ENCODE measurements at regions not wholly inside any gene's neighbourhood (a gene's known extent, or its start where the extent isn't known, plus 50 kb on each side); places are given as distances from the start of the nearest gene placed in this dataset.

DNA sequence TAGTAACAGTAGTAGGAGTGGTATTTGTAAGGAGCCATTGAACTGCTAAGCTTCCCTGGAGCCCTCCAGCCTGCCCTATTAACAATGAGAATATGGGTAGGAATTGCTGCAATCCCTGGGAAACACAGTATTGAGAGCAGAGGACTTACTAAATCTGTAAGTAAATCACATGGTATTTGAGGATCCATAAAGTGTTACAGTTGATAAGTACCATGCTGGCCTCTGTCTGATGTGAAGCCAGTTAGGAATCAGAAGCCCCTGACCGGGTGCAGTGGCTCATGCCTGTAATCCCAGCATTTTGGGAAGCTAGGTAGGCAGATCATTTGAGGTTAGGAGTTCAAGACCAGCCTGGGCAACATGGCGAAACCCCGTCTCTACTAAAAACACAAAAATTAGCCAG is 224.6 kb downstream of the C1D start:
- DNase-seq (ENCODE audit: low read depth) = no peak

DNA sequence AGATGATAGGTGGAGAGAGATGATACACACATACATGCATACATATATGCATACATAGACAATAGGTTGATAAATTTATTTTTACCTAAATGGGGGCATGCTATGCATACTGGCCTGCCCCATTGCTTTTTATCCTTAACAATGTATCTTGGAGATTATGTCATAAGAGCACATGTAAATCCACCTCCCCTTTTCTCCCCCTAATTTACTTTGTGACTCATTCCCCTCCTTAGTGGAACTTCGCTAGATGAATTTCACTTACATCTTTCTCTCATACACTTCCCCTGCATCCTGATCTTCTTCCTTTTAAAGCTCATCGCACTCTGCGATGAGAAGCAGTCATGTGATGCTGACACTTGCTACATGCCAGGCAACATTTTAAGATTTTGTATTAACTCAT is 223.6 kb downstream of the C1D start:
- DNase-seq (ENCODE audit: low read depth) = no peak

- no peak for DNase-seq (ENCODE audit: low read depth)
These were observed 223.1 kb downstream of the C1D start for GRCh38 chr2:67839668-67840067.

DNA sequence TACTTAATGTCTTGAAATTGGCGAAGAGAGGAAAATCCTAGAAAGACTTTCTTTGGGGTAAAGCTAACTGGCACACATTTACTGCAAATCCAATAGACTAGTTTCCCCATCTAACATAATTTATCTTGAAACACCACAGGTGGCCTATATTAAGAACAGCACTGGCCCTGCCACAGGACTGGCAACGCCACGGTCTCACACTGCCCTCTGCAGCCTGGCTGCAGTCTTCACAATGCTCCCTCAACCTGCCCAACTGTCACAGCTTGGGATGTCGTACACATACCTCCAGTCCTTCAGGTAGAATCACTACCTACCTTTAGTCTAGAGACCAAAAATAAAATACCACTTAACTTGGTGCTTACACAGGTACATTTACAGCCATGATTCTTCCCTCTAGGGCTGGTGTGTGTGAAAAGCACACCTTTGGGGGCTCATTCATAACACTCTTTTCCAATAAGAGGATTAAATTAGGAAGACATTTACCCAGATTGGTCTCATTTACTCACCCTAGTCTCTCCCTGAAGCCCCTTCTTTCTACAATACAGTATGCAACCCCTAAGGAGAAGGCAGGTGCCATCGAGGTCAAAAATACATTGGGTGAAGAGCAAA is 222.2 kb downstream of the C1D start:
- no peak for DNase-seq (ENCODE audit: low read depth)

GRCh38 chr2:67841711-67842110 is 221.1 kb downstream of the C1D start:
- no peak for DNase-seq (ENCODE audit: low read depth)

DNA sequence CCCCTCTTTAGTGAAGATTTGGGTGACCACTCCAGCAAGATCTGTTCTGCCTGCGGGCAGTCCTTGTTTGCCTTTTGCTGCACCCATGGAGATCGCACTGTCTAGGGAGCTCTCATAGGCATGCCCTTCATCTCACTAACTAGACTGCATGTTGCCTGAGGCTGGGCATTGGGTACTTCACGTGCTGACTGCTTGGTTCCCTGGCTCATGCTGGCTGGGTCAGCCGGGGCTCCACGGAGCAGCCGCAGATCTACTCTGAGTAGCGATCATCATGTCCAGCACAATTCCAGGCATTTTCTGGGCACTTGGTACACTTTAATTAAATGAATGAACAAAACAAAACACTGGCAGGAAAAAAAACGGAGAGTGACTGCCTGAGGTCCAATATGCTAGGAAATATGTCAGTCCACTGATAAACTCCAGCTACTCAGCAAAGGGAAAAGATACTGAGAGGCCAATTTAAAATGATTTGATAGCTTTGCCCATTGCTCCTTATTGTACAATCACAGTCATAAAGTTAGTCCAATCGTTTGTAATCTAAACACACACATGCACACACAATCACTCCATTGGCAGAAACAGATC is 220.3 kb downstream of the C1D start:
- no peak for DNase-seq (ENCODE audit: low read depth)

GRCh38 chr2:67844024-67844540 is 218.7 kb downstream of the C1D start:
- no peak for DNase-seq (ENCODE audit: low read depth)

GRCh38 chr2:67845621-67846369 is 217.0 kb downstream of the C1D start:
- DNase-seq (ENCODE audit: low read depth) = no peak

- DNase-seq (ENCODE audit: low read depth) = peak; percentile 80
These were observed 216.3 kb downstream of the C1D start for GRCh38 chr2:67846370-67847070.

GRCh38 chr2:67848551-67849285 is 214.1 kb downstream of the C1D start:
- no peak for DNase-seq (ENCODE audit: low read depth)

- no peak for DNase-seq (ENCODE audit: low read depth)
These were observed 211.8 kb downstream of the C1D start for GRCh38 chr2:67851016-67851415.

DNA sequence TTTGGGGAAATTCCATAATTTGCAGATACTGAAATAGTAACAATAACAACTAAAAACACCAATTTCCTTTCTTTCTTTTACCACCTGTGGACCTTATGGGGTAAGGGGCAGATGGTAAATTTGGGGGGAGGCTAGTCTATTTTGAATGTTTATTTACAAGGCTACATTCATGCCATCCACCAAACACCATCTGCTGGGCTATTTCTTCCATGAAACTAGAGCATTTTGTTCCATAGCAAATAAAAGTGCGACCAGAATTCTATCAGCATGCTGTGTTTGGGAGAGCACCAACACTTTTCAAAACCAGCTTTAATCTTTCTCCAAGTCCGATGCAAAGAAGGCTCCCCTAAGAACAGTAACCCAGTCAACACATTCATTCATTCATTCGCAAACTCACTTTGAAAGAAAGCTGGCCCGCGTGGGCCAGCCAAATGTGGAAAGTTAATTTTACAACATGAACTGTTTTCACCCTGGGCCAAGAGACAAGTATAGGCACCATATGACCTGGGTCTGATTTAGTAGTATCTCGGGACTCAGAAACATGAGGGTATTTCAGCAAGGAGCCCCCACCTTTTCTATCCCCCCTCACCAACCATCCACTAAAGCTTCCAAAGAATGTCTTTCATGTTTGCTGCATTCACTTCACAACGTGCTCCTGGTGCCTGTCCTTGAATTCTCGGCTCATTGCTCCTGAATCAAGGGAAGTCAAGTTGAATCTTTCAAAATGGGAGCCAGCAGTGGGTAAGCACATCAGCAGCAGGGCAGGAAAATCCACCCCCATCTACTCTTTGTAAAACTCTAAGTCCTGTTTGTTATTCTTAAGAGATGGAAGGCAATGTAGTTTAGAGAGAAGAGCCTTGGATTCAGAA is 210.6 kb downstream of the C1D start:
- no peak for DNase-seq (ENCODE audit: low read depth)

- DNase-seq (ENCODE audit: low read depth) = no peak
These were observed 208.6 kb downstream of the C1D start for GRCh38 chr2:67854103-67854743.

DNA sequence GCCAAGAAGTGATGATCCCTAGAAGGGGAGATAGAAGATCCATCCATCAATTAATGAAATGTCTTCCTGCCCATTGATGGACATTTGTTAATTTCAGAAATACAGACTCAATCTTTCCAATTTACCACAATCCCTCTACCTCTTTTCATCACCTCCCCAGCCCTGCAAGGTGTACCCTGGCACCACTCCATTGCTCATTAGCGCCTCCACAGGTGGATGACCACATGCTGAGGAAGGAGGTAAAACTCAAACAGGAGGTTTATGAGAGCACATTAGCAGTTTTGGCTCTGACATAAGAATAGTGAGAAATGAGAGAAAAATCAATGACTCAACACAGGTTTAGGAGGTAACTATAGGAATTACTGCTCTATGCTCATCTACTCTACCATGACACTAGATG is 208.0 kb downstream of the C1D start:
- no peak for DNase-seq (ENCODE audit: low read depth)

GRCh38 chr2:67856866-67857265 is 205.9 kb downstream of the C1D start:
- DNase-seq (ENCODE audit: low read depth) = no peak

GRCh38 chr2:67857836-67858235 is 205.0 kb downstream of the C1D start:
- no peak for DNase-seq (ENCODE audit: low read depth)

- DNase-seq (ENCODE audit: low read depth) = no peak
These were observed 203.9 kb downstream of the C1D start for GRCh38 chr2:67858886-67859285.

DNA sequence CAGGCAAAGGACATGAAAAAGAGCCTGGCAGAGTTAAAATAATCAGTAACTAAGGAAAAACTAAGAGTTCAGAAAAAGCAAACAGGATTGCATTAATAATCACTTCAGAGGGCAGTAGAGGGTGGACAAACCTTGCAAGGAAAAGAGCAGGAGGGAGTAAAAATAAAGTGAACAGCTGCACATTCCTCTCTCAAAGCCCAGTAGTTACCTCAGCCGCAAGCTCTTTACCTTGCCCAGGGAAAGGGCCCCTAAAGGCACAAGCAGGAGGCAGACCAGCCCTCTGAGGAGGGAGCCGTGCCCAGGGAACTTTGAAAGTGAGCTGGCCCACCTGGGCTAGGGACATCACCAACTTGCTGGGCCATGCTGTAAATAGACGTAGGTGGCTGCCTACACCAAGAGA is 196.9 kb downstream of the C1D start:
- no peak for DNase-seq (ENCODE audit: low read depth)

GRCh38 chr2:67867735-67868134 is 195.1 kb downstream of the C1D start:
- DNase-seq (ENCODE audit: low read depth) = peak; percentile 14

DNA sequence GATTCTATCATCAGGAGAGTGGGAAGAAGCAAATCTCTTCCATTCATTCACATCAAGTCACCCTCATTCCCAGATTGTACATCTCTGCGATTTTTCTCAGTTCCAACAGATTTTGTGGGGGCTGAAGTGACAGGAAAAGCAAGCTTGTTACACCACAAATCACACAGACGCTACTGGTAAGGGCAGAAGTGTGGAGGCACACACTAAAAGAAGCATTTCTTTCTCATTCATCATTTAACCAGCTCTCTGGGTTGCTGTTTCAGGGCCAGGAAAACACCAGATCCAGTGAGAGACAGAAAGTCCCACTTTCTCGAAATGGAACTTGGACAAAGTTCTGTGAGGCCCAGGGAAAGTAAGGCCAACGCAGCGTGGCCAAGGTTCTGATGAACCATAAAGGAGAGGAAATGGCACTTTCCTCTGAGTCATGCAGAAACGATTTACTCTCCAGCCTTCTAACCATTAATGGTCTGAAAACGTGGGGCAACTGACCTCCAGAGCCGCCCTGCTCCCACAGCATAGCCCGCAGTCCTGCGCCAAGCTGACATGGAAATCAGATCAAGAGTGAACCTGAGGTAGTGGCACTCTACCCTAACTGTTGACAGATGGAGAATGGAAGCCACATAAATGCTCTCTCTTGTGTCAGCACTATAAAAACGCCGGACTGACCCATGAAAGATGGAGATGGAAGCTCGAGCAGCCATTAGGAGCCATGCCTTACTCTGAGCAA is 191.0 kb downstream of the C1D start:
- DNase-seq (ENCODE audit: low read depth) = peak; percentile 45
